Activated CD8-positive, alpha-beta T cell treated with anti-CD3 and anti-CD28 coated beads for 36 hours (primary cell): ENCODE measurements at regions not wholly inside any gene's neighbourhood (a gene's known extent, or its start where the extent isn't known, plus 50 kb on each side); places are given as distances from the start of the nearest gene placed in this dataset.

Source experiments
- ATAC-seq: fragments of 200-7000 bp; cut with Tn5 transposase; one replicate; pipeline ENCODE4 v1.10.0; 2021; ENCODE audit warnings: mild to moderate bottlenecking, moderate library complexity
- CTCF ChIA-PET: fragments of 350-600 bp; sonication (Branson Sonifier 250); formaldehyde crosslinking; loops from one replicate; lab custom pipeline; 2021; ENCODE audit warnings: antibody characterized with exemption; lab: Charles Lee
- POLR2A ChIA-PET: fragments of 350-600 bp; sonication (Branson Sonifier 250); formaldehyde crosslinking; loops from one replicate; lab custom pipeline; 2021; ENCODE audit warnings: antibody characterized with exemption; lab: Charles Lee
- DNase-seq: peaks from one replicate; pipeline ENCODE4 v3.0.0-alpha.2; 2020
- H3K27ac Mint-ChIP-seq: one replicate; pipeline ENCODE4 v1.8.0; 2021; ENCODE audit warnings: mild to moderate bottlenecking, mixed read lengths
- H3K27me3 Mint-ChIP-seq: one replicate; pipeline ENCODE4 v1.8.0; 2021; ENCODE audit warnings: mixed read lengths
- H3K36me3 Mint-ChIP-seq: one replicate; pipeline ENCODE4 v1.8.0; 2021; ENCODE audit warnings: low read depth, mixed read lengths
- H3K4me1 Mint-ChIP-seq: one replicate; pipeline ENCODE4 v1.8.0; 2021; ENCODE audit warnings: low read depth, mixed read lengths
- H3K4me3 Mint-ChIP-seq: one replicate; pipeline ENCODE4 v1.8.0; 2021; ENCODE audit warnings: mild to moderate bottlenecking, moderate library complexity, mixed read lengths
- H3K9me3 Mint-ChIP-seq: one replicate; pipeline ENCODE4 v1.8.0; 2021; ENCODE audit warnings: mixed read lengths
- intact Hi-C: fragments of 100-400 bp; cut with micrococcal nuclease; formaldehyde crosslinking; loops from one replicate; pipeline ENCODE4 v1.10.0; 2022
- TF ChIP-seq, protein P1 (sequence below): fragments of 200-600 bp; IDR thresholded peaks from one replicate; pipeline ENCODE4 v1.8.0; 2022; ENCODE audit warnings: antibody characterized with exemption, mild to moderate bottlenecking

DNA sequence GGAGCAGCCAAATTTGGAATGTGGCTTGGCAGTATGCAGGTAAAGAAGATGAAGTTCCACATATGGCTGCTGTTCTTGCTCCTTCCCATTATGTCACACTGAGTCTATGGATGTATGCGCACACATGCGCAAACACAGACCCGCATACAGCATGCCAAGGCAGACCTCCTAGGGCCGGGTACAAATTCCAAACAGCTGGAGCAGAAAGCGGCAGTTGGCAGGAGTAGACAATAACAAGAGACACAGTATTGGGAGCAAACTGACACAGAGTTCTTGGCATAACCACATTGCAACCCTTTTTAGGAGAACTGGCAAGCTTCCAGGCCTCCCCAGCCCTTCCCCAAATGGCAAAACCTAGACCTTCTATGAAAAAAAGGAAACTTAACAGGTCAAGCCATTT is 268.9 kb downstream of the SP3 start:
- no peak overlapping the region for H3K4me3 Mint-ChIP-seq
- no peaks in the 10 kb centered on the region for H3K9me3 Mint-ChIP-seq
- H3K27me3 Mint-ChIP-seq = peaks cover 5% of the 10 kb centered on the region
- TF ChIP-seq, protein P1, sequence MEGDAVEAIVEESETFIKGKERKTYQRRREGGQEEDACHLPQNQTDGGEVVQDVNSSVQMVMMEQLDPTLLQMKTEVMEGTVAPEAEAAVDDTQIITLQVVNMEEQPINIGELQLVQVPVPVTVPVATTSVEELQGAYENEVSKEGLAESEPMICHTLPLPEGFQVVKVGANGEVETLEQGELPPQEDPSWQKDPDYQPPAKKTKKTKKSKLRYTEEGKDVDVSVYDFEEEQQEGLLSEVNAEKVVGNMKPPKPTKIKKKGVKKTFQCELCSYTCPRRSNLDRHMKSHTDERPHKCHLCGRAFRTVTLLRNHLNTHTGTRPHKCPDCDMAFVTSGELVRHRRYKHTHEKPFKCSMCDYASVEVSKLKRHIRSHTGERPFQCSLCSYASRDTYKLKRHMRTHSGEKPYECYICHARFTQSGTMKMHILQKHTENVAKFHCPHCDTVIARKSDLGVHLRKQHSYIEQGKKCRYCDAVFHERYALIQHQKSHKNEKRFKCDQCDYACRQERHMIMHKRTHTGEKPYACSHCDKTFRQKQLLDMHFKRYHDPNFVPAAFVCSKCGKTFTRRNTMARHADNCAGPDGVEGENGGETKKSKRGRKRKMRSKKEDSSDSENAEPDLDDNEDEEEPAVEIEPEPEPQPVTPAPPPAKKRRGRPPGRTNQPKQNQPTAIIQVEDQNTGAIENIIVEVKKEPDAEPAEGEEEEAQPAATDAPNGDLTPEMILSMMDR = no peak
- no peak overlapping the region for H3K27ac Mint-ChIP-seq
- CTCF ChIA-PET = no interaction called here
- no peak for DNase-seq
- no peaks in the 10 kb centered on the region for H3K4me1 Mint-ChIP-seq
- no peaks in the 10 kb centered on the region for H3K36me3 Mint-ChIP-seq
- intact Hi-C loops = no loop called here
- POLR2A ChIA-PET = no interaction called here
- no peak for ATAC-seq

DNA sequence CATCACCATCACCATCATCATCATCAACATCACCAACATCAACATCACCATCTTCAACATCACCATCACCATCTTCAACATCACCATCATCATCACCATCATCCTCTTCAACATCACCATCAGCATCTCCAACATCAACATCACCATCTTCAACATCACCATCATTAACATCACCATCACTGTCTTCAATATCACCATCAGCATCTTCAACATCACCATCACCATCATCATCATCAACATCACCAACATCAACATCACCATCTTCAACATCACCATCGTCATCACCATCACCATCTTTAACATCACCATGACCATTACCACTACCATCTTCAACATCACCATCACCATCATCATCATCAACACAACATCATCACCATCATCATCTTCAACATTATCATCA is 267.2 kb downstream of the SP3 start:
- H3K27me3 Mint-ChIP-seq = peaks cover 4% of the 10 kb centered on the region
- no peaks in the 10 kb centered on the region for H3K4me1 Mint-ChIP-seq
- H3K4me3 Mint-ChIP-seq = no peak overlapping the region
- H3K9me3 Mint-ChIP-seq = no peaks in the 10 kb centered on the region
- H3K27ac Mint-ChIP-seq = no peak overlapping the region
- CTCF ChIA-PET = no interaction called here
- no peak for DNase-seq
- no peak for ATAC-seq
- intact Hi-C loops = no loop called here
- POLR2A ChIA-PET = no interaction called here
- no peaks in the 10 kb centered on the region for H3K36me3 Mint-ChIP-seq
- TF ChIP-seq, protein P1 = no peak

DNA sequence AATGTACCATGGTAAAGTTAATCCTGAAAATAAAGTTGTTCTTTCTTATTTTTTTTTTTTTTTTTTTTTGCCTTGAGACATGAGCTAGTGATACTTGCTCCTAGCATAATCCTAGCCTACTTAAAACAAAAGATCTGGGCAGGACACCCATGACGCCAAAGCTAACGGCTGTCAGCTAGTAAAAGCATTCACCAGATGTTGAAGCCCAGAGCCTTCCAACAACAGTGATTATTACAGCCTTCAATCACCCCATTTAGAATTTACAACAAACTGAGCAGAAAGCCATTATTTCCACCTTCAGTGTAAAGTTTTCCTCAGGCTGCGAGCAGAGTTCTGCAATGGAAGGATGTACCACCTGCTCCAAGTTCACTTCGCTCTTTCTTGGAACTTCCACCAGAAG is 259.5 kb downstream of the SP3 start:
- H3K4me1 Mint-ChIP-seq = no peaks in the 10 kb centered on the region
- DNase-seq = no peak
- POLR2A ChIA-PET = no interaction called here

DNA sequence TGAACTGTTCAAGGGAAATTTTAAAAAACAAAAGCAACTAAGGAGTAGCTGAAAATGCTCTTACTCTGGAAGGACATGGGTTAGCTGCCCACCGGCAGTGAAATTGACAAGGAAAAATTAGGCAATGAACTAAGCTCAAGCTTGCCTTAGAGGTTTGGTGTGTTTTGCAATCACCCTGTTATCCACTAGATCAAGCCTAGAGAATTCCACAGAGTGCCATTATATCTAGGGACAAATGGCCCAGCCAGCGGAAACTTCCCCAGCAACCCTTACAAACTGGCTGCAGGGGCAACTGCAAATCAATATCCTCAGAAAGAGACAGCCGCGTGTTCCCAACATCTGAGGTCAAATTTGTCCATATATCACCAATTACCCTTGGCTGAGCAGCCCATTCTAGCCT is 258.2 kb downstream of the SP3 start:
- H3K27me3 Mint-ChIP-seq = peaks cover 4% of the 10 kb centered on the region
- H3K9me3 Mint-ChIP-seq = no peaks in the 10 kb centered on the region
- CTCF ChIA-PET = no interaction called here
- POLR2A ChIA-PET = no interaction called here
- H3K36me3 Mint-ChIP-seq = no peaks in the 10 kb centered on the region
- no peaks in the 10 kb centered on the region for H3K4me1 Mint-ChIP-seq
- TF ChIP-seq, protein P1 = no peak
- no peak for DNase-seq
- no peak overlapping the region for H3K27ac Mint-ChIP-seq
- no peak for ATAC-seq
- H3K4me3 Mint-ChIP-seq = no peak overlapping the region
- intact Hi-C loops = no loop called here

More for the DNA sequence above, 259.5 kb downstream of the SP3 start:
- Mint-ChIP-seq H3K4me3 (no peak overlapping the region), H3K27ac (no peak overlapping the region), H3K27me3 (peaks cover 4% of the 10 kb centered on the region), H3K9me3 (no peaks in the 10 kb centered on the region), H3K36me3 (no peaks in the 10 kb centered on the region)
- TF ChIP-seq, protein P1 = no peak
- ATAC-seq = no peak
- CTCF ChIA-PET = interaction anchor here (1.2 kb wide), 1 partner anchor 18 kb away, joined by 3 read pairs; no protein-coding TSS in a partner anchor
- intact Hi-C loops = no loop called here

DNA sequence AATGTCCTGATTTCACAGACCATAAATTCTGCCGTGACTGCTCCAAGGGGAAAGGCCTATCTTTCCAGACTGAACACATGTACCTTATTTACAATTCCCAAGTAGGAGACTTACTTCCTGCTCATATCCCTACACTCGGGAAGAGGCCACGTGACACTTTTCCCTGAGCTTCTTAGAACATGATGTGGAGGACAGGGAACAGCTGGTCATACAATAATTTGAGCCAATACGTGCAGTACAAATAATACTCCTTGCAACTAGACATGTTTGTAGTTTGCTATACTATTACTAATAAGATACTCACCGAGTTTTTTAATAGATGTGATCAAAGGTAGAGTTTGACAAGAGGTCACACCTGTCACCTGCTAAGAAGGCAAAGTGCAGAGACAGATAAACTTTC is 256.4 kb downstream of the SP3 start:
- Mint-ChIP-seq H3K27me3 (peaks cover 4% of the 10 kb centered on the region), H3K27ac (no peak overlapping the region), H3K4me1 (no peaks in the 10 kb centered on the region), H3K9me3 (no peaks in the 10 kb centered on the region), H3K36me3 (no peaks in the 10 kb centered on the region), H3K4me3 (no peak overlapping the region)
- DNase-seq = no peak
- ChIA-PET POLR2A (no interaction called here), CTCF (no interaction called here)
- TF ChIP-seq, protein P1 = no peak
- intact Hi-C loops = no loop called here
- no peak for ATAC-seq
